Pancreas (tissue), 10 donors: ENCODE measurements at regions not wholly inside any gene's neighbourhood (a gene's known extent, or its start where the extent isn't known, plus 50 kb on each side); places are given as distances from the start of the nearest gene placed in this dataset.
A peak's percentile ranks its signal among the peaks of the same experiment; 100 is the strongest.
"Not testable (repeated sequence)": the region's sequence is repeated elsewhere in the genome, so short reads cannot be mapped to it uniquely, and the experiment has no call there.

ENCODE experiments used
- ATAC-seq, 4 donors: fragments of 200-7000 bp; cut with Tn5 transposase; one replicate each; pipeline versions ENCODE4 v1.8.0 to v1.9.1; 2020; ENCODE audit warnings: mild to moderate bottlenecking in 4 of 4, moderate library complexity in 4 of 4
- DNase-seq, 6 donors: peaks; one replicate each; pipeline ENCODE4 v3.0.0-alpha.2; 2020
- FAIRE-seq: peaks from 2 replicates; lab custom pipeline; 2012; peaks lifted over from hg19 to GRCh38; lab: Jason Lieb, UNC
- H3K27ac ChIP-seq, 4 donors: fragments of 200-600 bp; sonication (generic); 1 replicate in 3 of 4; 2 replicates in 1 of 4; pipeline versions ENCODE4 v1.5.0 to v1.8.0; 2020
- H3K27me3 ChIP-seq, 4 donors: fragments of 200-600 bp; one replicate each; pipeline ENCODE4 v1.8.0; 2021
- H3K36me3 ChIP-seq, 3 donors: fragments of 200-600 bp; sonication (generic) in 1 of 3; one replicate each; pipeline versions ENCODE4 v1.5.0 to v1.8.0; 2020 to 2021
- H3K4me1 ChIP-seq, 3 donors: fragments of 200-600 bp; one replicate each; pipeline ENCODE4 v1.8.0; 2021
- H3K4me3 ChIP-seq, 4 donors: fragments of 200-600 bp; sonication (generic) in 2 of 4; one replicate each; pipeline versions ENCODE4 v1.5.0 to v1.8.0; 2020 to 2021
- H3K9me3 ChIP-seq, 4 donors: fragments of 200-600 bp; one replicate each; pipeline ENCODE4 v1.8.0; 2021
- WGBS, 2 donors: extraction: QIAGEN DNeasy Blood & Tissue Kit; methylation state at CpG; one replicate each; pipeline ENCODE4 v1.1.7; 2013; 5-methylcytosine and 5-hydroxymethylcytosine counted together
- intact Hi-C, 3 donors: fragments of 100-400 bp; cut with DNase I; formaldehyde crosslinking; loops; one replicate each; pipeline versions ENCODE4 v1.11.1 to v1.14.2; 2022
- TF ChIP-seq, protein P1 (sequence below), 4 donors: fragments of 200-600 bp; sonication (generic) in 3 of 4; IDR thresholded peaks; one replicate each; pipeline versions ENCODE4 v1.5.0 to v1.8.0; 2021; ENCODE audit warnings: antibody characterized with exemption in 4 of 4
- donor health status: healthy with polysubstance abuse.
- donor health status: DM: no; HTN: no; CAD: no; lungs with moderate emphysema.
- donor health status: DM: no; HTN: no; CAD: no.
- donor health status: control.
- donor health status: control.
- donor health status: Bipolar disorder and iron deficiency.
- donor health status: DM: yes; HTN: yes; CAD: no.
- donor health status: DM: no; HTN: no; CAD: no.
- donor health status: DM: no; HTN: no; CAD: no.
- donor health status: DM: yes; HTN: yes; CAD: no.

DNA sequence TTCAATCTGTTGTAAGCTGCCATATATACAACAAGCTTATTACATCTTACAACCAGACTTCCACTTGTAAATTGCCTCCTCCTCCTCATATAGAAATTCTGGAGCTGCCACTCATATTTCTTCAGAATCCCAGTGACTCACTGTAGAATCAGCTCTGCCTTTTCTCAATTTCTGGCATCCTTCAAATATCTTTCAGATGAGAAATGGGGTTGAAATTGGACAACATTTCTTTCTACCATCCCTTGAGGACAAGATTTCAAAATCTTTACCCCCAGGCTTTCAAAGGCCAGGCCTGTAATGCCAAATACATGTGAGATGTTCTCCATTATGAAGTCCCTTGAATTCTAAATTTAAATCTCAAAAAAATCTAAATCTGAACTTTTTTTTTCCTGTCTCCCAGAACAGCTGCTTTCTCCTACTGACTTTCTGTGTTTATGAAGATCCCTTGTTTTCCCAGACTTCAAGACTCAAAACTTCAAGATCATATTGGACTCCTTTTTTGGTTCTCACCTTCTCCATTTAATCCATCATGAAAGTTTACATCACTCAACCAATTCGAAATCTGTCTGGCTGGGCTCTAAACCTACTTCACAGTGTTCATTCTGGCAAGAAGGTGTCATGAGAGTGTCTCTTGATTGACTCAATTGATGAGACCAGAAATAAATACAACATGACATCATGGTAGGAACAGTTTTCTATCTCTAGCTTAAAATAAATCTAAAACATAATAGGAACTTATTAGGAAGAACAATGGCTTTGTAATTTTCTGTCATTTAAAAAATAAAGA is 109.8 kb downstream of the HMHB1 start:
- DNase-seq (no peak), FAIRE-seq (no peak), ATAC-seq (no peak)
- intact Hi-C loops = no loop called here
- Histone ChIP-seq H3K4me1 (no peaks in the 10 kb centered on the region), H3K36me3 (no peaks in the 10 kb centered on the region), H3K4me3 (no peak overlapping the region), H3K27ac (no peak overlapping the region), H3K9me3 (no peaks in the 10 kb centered on the region), H3K27me3 (no peaks in the 10 kb centered on the region)
- WGBS, 2 donors = 52 to 71% methylated on average over 1 of the region's 1 CpG
- TF ChIP-seq, protein P1, sequence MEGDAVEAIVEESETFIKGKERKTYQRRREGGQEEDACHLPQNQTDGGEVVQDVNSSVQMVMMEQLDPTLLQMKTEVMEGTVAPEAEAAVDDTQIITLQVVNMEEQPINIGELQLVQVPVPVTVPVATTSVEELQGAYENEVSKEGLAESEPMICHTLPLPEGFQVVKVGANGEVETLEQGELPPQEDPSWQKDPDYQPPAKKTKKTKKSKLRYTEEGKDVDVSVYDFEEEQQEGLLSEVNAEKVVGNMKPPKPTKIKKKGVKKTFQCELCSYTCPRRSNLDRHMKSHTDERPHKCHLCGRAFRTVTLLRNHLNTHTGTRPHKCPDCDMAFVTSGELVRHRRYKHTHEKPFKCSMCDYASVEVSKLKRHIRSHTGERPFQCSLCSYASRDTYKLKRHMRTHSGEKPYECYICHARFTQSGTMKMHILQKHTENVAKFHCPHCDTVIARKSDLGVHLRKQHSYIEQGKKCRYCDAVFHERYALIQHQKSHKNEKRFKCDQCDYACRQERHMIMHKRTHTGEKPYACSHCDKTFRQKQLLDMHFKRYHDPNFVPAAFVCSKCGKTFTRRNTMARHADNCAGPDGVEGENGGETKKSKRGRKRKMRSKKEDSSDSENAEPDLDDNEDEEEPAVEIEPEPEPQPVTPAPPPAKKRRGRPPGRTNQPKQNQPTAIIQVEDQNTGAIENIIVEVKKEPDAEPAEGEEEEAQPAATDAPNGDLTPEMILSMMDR (IDR thresholded peaks at IDR 0.05) = no peak

DNA sequence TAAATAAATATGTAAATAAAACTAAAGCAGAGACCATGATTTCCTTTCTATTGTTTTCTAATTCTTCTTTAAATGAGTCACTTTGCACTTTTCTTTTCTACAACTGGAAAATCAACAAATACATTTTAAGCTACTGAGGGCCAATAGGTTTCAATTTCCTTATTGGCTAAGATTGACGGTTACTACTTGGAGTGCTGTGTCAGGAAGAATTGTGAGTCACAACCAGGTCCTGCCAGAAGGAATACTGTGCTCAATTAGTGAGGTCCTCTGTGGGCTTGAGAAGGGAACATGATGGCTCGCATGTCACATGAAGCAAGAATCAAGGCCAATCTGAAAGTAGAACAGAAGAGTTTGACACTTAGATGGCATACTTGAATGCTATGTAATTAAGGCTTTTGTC is 110.8 kb downstream of the HMHB1 start:
- Histone ChIP-seq H3K36me3 (no peaks in the 10 kb centered on the region), H3K27ac (no peak overlapping the region), H3K4me1 (no peaks in the 10 kb centered on the region), H3K9me3 (no peaks in the 10 kb centered on the region), H3K27me3 (no peaks in the 10 kb centered on the region), H3K4me3 (no peak overlapping the region)
- ATAC-seq = peak in 2 of 4 donors; percentile 40 to 43
- WGBS, 2 donors = 72 to 82% methylated on average over 2 of the region's 2 CpGs
- intact Hi-C loops = no loop called here
- no peak for FAIRE-seq
- DNase-seq = no peak
- TF ChIP-seq, protein P1 (IDR thresholded peaks at IDR 0.05) = no peak

DNA sequence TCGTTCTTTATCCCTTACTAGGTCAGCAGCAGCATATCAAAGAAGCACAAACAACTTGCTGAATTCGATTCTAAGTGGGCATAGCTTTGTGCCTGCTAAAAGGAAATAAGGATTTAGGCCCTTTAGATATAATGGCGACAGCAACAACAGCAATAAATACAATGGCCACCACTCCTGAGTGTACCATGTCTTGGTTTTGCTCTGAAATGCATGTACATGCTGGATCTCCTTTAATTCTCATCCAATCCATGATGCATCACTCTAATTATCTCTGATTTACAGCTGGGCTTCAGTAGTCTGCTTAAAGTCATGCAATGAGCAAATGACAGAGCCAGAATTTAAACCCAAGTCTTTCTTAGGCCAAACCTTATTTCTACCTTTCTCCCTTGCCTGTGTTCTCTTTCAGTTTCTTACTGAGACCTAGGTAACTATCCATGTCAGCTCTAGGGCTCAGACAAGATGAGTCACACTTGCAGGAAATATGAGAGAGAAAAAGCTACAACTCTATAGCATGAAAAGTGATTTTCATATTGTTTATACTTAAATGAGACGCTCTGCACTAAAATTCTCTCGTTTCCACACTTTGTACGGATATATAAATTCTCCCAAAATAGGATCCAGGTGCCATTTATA is 111.8 kb downstream of the HMHB1 start:
- Histone ChIP-seq H3K36me3 (no peaks in the 10 kb centered on the region), H3K9me3 (no peaks in the 10 kb centered on the region), H3K4me1 (no peaks in the 10 kb centered on the region), H3K4me3 (no peak overlapping the region), H3K27me3 (no peaks in the 10 kb centered on the region), H3K27ac (no peak overlapping the region)
- intact Hi-C loops = no loop called here
- no peak for ATAC-seq
- TF ChIP-seq, protein P1 (IDR thresholded peaks at IDR 0.05) = no peak
- no peak for DNase-seq
- FAIRE-seq = no peak
- WGBS, 2 donors = 73 to 81% methylated on average over 6 of the region's 6 CpGs

DNA sequence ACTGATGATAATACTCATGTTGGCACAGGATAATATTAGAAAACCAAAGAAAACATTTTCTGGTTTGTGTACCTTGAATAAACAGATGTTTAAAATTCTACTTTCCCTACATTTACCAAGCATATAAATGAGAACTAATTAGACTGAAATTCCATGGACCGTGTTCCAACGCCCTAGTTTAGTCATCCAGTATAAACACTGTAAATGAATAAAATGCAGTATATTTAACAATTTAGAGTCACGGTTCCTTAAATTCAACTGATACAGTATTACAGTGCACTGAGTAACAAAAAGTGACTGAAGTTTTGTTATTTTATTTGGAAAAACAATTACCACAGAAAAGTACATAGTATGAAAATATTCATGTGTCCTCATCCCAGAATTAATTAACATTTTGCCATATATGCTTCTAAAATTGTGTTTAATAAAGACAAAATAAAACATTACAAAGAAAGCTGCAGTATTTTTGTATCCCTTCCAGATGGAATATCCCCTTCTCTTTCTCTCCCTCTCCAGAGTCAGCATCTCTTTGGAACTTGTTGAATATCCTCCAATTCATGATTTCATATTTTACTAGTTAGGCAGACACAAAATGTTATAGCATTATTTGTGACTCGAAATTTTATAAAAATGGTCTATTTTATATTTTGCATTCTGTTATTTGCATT is 112.5 kb downstream of the HMHB1 start:
- DNase-seq (no peak), FAIRE-seq (no peak), ATAC-seq (no peak)
- Histone ChIP-seq H3K4me3 (no peak overlapping the region), H3K9me3 (no peaks in the 10 kb centered on the region), H3K27ac (no peak overlapping the region), H3K4me1 (no peaks in the 10 kb centered on the region), H3K36me3 (no peaks in the 10 kb centered on the region), H3K27me3 (no peaks in the 10 kb centered on the region)
- intact Hi-C loops = no loop called here
- TF ChIP-seq, protein P1 (IDR thresholded peaks at IDR 0.05) = no peak
- WGBS, 2 donors = 73% methylated on average over 4 of the region's 4 CpGs

DNA sequence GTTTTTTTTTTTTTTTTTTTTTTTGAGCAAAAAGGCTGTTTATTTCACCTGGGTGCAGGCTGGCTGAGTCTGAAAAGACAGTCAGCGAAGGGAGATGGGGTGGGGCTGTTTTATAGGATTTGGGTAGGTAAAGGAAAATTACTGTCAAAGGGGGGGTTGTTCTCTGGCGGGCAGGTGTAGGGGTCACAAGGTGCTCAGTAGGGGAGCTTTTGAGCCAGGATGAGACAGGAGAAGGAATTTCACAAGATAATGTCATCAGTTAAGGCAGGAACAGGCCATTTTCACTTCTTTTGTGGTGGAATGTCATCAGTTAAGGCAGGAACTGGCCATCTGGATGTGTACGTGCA is 113.0 kb downstream of the HMHB1 start:
- DNase-seq, H3K27me3 ChIP-seq, FAIRE-seq, H3K27ac ChIP-seq, intact Hi-C loops, H3K9me3 ChIP-seq, H3K4me3 ChIP-seq, H3K36me3 ChIP-seq, H3K4me1 ChIP-seq, ATAC-seq: not testable (repeated sequence)
- 92 to 93% methylated on average over 2 to 3 of the region's 3 CpGs for WGBS, 2 donors
